Astrocyte (in vitro differentiated cells and primary cell): ENCODE measurements at regions not wholly inside any gene's neighbourhood (a gene's known extent, or its start where the extent isn't known, plus 50 kb on each side); places are given as distances from the start of the nearest gene placed in this dataset.

Source experiments
- DNase-seq: peaks from one replicate; pipeline ENCODE4 v3.0.0-alpha.2; 2010; ENCODE audit warnings: low read depth
- FAIRE-seq: peaks from 2 replicates; lab custom pipeline; 2011; peaks lifted over from hg19 to GRCh38; lab: Jason Lieb, UNC
- H2AFZ ChIP-seq: 2 replicates; pipeline ENCODE4 v1.6.0; 2012; ENCODE audit warnings: low read depth, low read length, inconsistent platforms
- H3K27ac ChIP-seq: 2 replicates; pipeline ENCODE4 v1.5.1; 2011; ENCODE audit warnings: low read depth, low read length, inconsistent platforms
- H3K27me3 ChIP-seq: 2 replicates; pipeline ENCODE4 v1.6.0; 2011; ENCODE audit warnings: low read length, inconsistent platforms; ENCODE audit not compliant: insufficient read depth
- H3K36me3 ChIP-seq: 2 replicates; pipeline ENCODE4 v1.5.1; 2011; ENCODE audit warnings: low read length, inconsistent platforms; ENCODE audit not compliant: insufficient read depth
- H3K4me1 ChIP-seq: 2 replicates; pipeline ENCODE4 v1.5.1; 2011; ENCODE audit warnings: low read length, inconsistent platforms; ENCODE audit not compliant: insufficient read depth
- H3K4me2 ChIP-seq: 2 replicates; pipeline ENCODE4 v1.6.0; 2012; ENCODE audit warnings: low read length, inconsistent platforms
- H3K4me3 ChIP-seq: 2 replicates; pipeline ENCODE4 v1.5.1; 2011; ENCODE audit warnings: low read depth, mild to moderate bottlenecking, low read length, inconsistent platforms; ENCODE audit not compliant: insufficient read depth
- H3K79me2 ChIP-seq: 2 replicates; pipeline ENCODE4 v1.6.0; 2012; ENCODE audit warnings: mild to moderate bottlenecking, low read length, inconsistent platforms; ENCODE audit not compliant: insufficient read depth
- H3K9ac ChIP-seq: 2 replicates; pipeline ENCODE4 v1.6.0; 2012; ENCODE audit warnings: mild to moderate bottlenecking, low read length, inconsistent platforms
- H3K9me3 ChIP-seq: 2 replicates; pipeline ENCODE4 v1.5.1; 2012; ENCODE audit warnings: low read depth, mild to moderate bottlenecking, low read length, inconsistent platforms; ENCODE audit not compliant: insufficient read depth
- H4K20me1 ChIP-seq: 2 replicates; pipeline ENCODE4 v1.6.0; 2012; ENCODE audit warnings: low read length, inconsistent platforms; ENCODE audit not compliant: insufficient read depth
- H3K27ac Mint-ChIP-seq: one replicate; pipeline ENCODE4 v1.8.0; 2021; ENCODE audit warnings: mild to moderate bottlenecking, mixed read lengths; ENCODE audit not compliant: unreplicated experiment
- H3K27me3 Mint-ChIP-seq: one replicate; pipeline ENCODE4 v1.8.0; 2021; ENCODE audit warnings: low read depth, mixed read lengths; ENCODE audit not compliant: unreplicated experiment
- H3K36me3 Mint-ChIP-seq: one replicate; pipeline ENCODE4 v1.8.0; 2021; ENCODE audit warnings: low read depth, mixed read lengths; ENCODE audit not compliant: unreplicated experiment
- H3K4me1 Mint-ChIP-seq: one replicate; pipeline ENCODE4 v1.8.0; 2021; ENCODE audit warnings: low read depth, mixed read lengths; ENCODE audit not compliant: unreplicated experiment
- H3K4me3 Mint-ChIP-seq: one replicate; pipeline ENCODE4 v1.8.0; 2021; ENCODE audit warnings: mild to moderate bottlenecking, moderate library complexity, mixed read lengths; ENCODE audit not compliant: unreplicated experiment
- H3K9me3 Mint-ChIP-seq: one replicate; pipeline ENCODE4 v1.8.0; 2021; ENCODE audit warnings: mild to moderate bottlenecking, mixed read lengths; ENCODE audit not compliant: unreplicated experiment
- CTCF ChIP-seq: IDR thresholded peaks from 2 replicates; pipeline ENCODE4 v1.5.1; 2011; ENCODE audit warnings: low read depth, mild to moderate bottlenecking, inconsistent platforms, low read length, moderate library complexity; ENCODE audit not compliant: insufficient read depth
- EZH2 ChIP-seq: IDR thresholded peaks from 2 replicates; pipeline ENCODE4 v1.6.1; 2012; ENCODE audit warnings: mild to moderate bottlenecking, low read length, inconsistent platforms; ENCODE audit not compliant: insufficient read depth

- FAIRE-seq (no peak), DNase-seq (no peak)
- no peaks in the 10 kb centered on the region for H4K20me1 ChIP-seq
- no peak overlapping the region for H3K27ac ChIP-seq
- H3K4me1 Mint-ChIP-seq = no peaks in the 10 kb centered on the region
- peaks cover 9% of the 10 kb centered on the region for H3K27me3 Mint-ChIP-seq
- TF ChIP-seq CTCF (no peak), EZH2 (no peak)
- H3K27me3 ChIP-seq = no peaks in the 10 kb centered on the region
- H3K4me2 ChIP-seq = no peak overlapping the region
- H3K9me3 ChIP-seq = peaks cover 5% of the 10 kb centered on the region
- H3K9ac ChIP-seq = no peak overlapping the region
- no peak overlapping the region for H3K4me3 ChIP-seq
- no peak overlapping the region for H3K4me3 Mint-ChIP-seq
- H3K36me3 ChIP-seq = no peaks in the 10 kb centered on the region
- H2AFZ ChIP-seq = no peak overlapping the region
- H3K4me1 ChIP-seq = no peaks in the 10 kb centered on the region
- no peaks in the 10 kb centered on the region for H3K79me2 ChIP-seq
- no peak overlapping the region for H3K27ac Mint-ChIP-seq
- no peaks in the 10 kb centered on the region for H3K36me3 Mint-ChIP-seq
- H3K9me3 Mint-ChIP-seq = peaks cover 9% of the 10 kb centered on the region
Measured at GRCh38 chr2:2879071-2879470, 498.5 kb downstream of the EIPR1 start.

- H3K4me3 Mint-ChIP-seq = no peak overlapping the region
- FAIRE-seq (no peak), DNase-seq (no peak)
- H4K20me1 ChIP-seq = no peaks in the 10 kb centered on the region
- H3K36me3 ChIP-seq = no peaks in the 10 kb centered on the region
- no peaks in the 10 kb centered on the region for H3K4me1 ChIP-seq
- no peak for TF ChIP-seq EZH2
- TF ChIP-seq CTCF = no peak
- no peak overlapping the region for H3K4me2 ChIP-seq
- no peak overlapping the region for H2AFZ ChIP-seq
- no peak overlapping the region for H3K27ac Mint-ChIP-seq
- no peaks in the 10 kb centered on the region for H3K4me1 Mint-ChIP-seq
- H3K9ac ChIP-seq = no peak overlapping the region
- no peaks in the 10 kb centered on the region for H3K36me3 Mint-ChIP-seq
- H3K4me3 ChIP-seq = no peak overlapping the region
- no peak overlapping the region for H3K27ac ChIP-seq
- no peaks in the 10 kb centered on the region for H3K79me2 ChIP-seq
- H3K27me3 Mint-ChIP-seq = peaks cover 12% of the 10 kb centered on the region
- H3K27me3 ChIP-seq = no peaks in the 10 kb centered on the region
- H3K9me3 ChIP-seq = peaks cover 5% of the 10 kb centered on the region
- H3K9me3 Mint-ChIP-seq = peaks cover 7% of the 10 kb centered on the region
Measured at GRCh38 chr2:2877427-2877826, 500.2 kb downstream of the EIPR1 start.

GRCh38 chr2:2876331-2877221, 501.0 kb downstream of the EIPR1 start:
- Histone ChIP-seq H3K4me2 (no peak overlapping the region), H4K20me1 (no peaks in the 10 kb centered on the region), H2AFZ (no peak overlapping the region), H3K9me3 (peaks cover 3% of the 10 kb centered on the region), H3K4me1 (no peaks in the 10 kb centered on the region), H3K27me3 (no peaks in the 10 kb centered on the region), H3K4me3 (no peak overlapping the region), H3K9ac (no peak overlapping the region), H3K79me2 (no peaks in the 10 kb centered on the region), H3K27ac (no peak overlapping the region), H3K36me3 (no peaks in the 10 kb centered on the region)
- Mint-ChIP-seq H3K4me3 (no peak overlapping the region), H3K27me3 (peaks cover 15% of the 10 kb centered on the region), H3K27ac (no peak overlapping the region), H3K4me1 (no peaks in the 10 kb centered on the region), H3K9me3 (peaks cover 5% of the 10 kb centered on the region), H3K36me3 (no peaks in the 10 kb centered on the region)
- FAIRE-seq = no peak
- no peak for DNase-seq
- TF ChIP-seq CTCF (no peak), EZH2 (no peak)
